Loucy (cell line): ENCODE measurements at regions not wholly inside any gene's neighbourhood (a gene's known extent, or its start where the extent isn't known, plus 50 kb on each side); places are given as distances from the start of the nearest gene placed in this dataset.

Source experiments
- H2AFZ ChIP-seq: fragments of 200-600 bp; sonication (generic); 2 replicates; pipeline ENCODE4 v1.6.0; 2016; ENCODE audit warnings: antibody characterized with exemption, mild to moderate bottlenecking, low read length, moderate library complexity
- H3F3A ChIP-seq: fragments of 200-600 bp; 2 replicates; pipeline ENCODE4 v1.6.0; 2016; ENCODE audit warnings: antibody characterized with exemption, low read depth, mild to moderate bottlenecking
- H3K27me3 ChIP-seq: fragments of 200-600 bp; sonication (generic); 2 replicates; pipeline ENCODE4 v1.6.1; 2014; ENCODE audit warnings: low read length, mild to moderate bottlenecking; ENCODE audit not compliant: insufficient read depth, poor library complexity, severe bottlenecking
- H3K36me3 ChIP-seq: fragments of 200-600 bp; sonication (generic); 2 replicates; pipeline ENCODE4 v1.6.1; 2016; ENCODE audit warnings: low read length; ENCODE audit not compliant: insufficient read depth
- H3K4me1 ChIP-seq: fragments of 200-600 bp; sonication (generic); 2 replicates; pipeline ENCODE4 v1.5.1; 2014; ENCODE audit warnings: low read length, mild to moderate bottlenecking; ENCODE audit not compliant: insufficient read depth, poor library complexity, severe bottlenecking
- H3K4me2 ChIP-seq: fragments of 200-600 bp; sonication (generic); 2 replicates; pipeline ENCODE4 v1.6.0; 2014; ENCODE audit warnings: antibody characterized with exemption, low read length, low read depth, mild to moderate bottlenecking; ENCODE audit not compliant: poor library complexity, severe bottlenecking
- H3K4me3 ChIP-seq: fragments of 200-600 bp; sonication (generic); 2 replicates; pipeline ENCODE4 v1.5.1; 2014; ENCODE audit warnings: low read length, mild to moderate bottlenecking, mixed read lengths; ENCODE audit not compliant: poor library complexity, severe bottlenecking
- H3K79me2 ChIP-seq: fragments of 200-600 bp; sonication (generic); 2 replicates; pipeline ENCODE4 v1.6.1; 2014; ENCODE audit warnings: low read length; ENCODE audit not compliant: insufficient read depth
- H3K9ac ChIP-seq: fragments of 200-600 bp; sonication (generic); 2 replicates; pipeline ENCODE4 v1.6.0; 2014; ENCODE audit warnings: mild to moderate bottlenecking, low read depth, low read length, moderate library complexity; ENCODE audit not compliant: poor library complexity, severe bottlenecking
- H3K9me2 ChIP-seq: fragments of 200-600 bp; sonication (generic); replicated peaks from 2 replicates; pipeline ENCODE4 v1.6.1; 2016; ENCODE audit warnings: low read depth, low read length, mixed read lengths
- H3K9me3 ChIP-seq: fragments of 200-600 bp; sonication (generic); 2 replicates; pipeline ENCODE4 v1.6.1; 2014; ENCODE audit warnings: mild to moderate bottlenecking, antibody characterized with exemption, low read length, low read depth; ENCODE audit not compliant: insufficient read depth
- H4K20me1 ChIP-seq: fragments of 200-600 bp; sonication (generic); 2 replicates; pipeline ENCODE4 v1.6.0; 2014; ENCODE audit warnings: antibody characterized with exemption, low read length, mild to moderate bottlenecking; ENCODE audit not compliant: insufficient read depth, poor library complexity, severe bottlenecking
- CTCF ChIP-seq: fragments of 200-600 bp; sonication (generic); conservative IDR thresholded peaks from 2 replicates; pipeline ENCODE4 v1.5.1; 2014; ENCODE audit warnings: mild to moderate bottlenecking, antibody characterized with exemption, low read length
- EZH2phosphoT487 ChIP-seq: fragments of 200-600 bp; IDR thresholded peaks from 2 replicates; pipeline ENCODE4 v1.6.1; 2018; ENCODE audit warnings: antibody characterized with exemption, mild to moderate bottlenecking, moderate library complexity, borderline replicate concordance

GRCh38 chr12:126989532-126989931 is 1277.4 kb upstream of the TMEM132C start:
- H3K79me2 ChIP-seq, result no peaks in the 10 kb centered on the region
- no peak overlapping the region for H3K4me3 ChIP-seq
- no peaks in the 10 kb centered on the region for H3K4me1 ChIP-seq
- no peaks in the 10 kb centered on the region for H4K20me1 ChIP-seq
- no peak overlapping the region for H3K9ac ChIP-seq
- H3K9me3 ChIP-seq, result peaks cover 6% of the 10 kb centered on the region; the same call in 1 of the 2 replicates
- TF ChIP-seq CTCF, result no peak
- TF ChIP-seq EZH2phosphoT487, result no peak
- no peak overlapping the region for H2AFZ ChIP-seq
- H3K4me2 ChIP-seq, result no peak overlapping the region
- no peaks in the 10 kb centered on the region for H3F3A ChIP-seq
- no peaks in the 10 kb centered on the region for H3K9me2 ChIP-seq
- no peaks in the 10 kb centered on the region for H3K36me3 ChIP-seq
- H3K27me3 ChIP-seq, result no peaks in the 10 kb centered on the region

GRCh38 chr12:126993898-126994297 is 1273.1 kb upstream of the TMEM132C start:
- no peaks in the 10 kb centered on the region for H3K27me3 ChIP-seq
- no peak overlapping the region for H3K4me2 ChIP-seq
- no peaks in the 10 kb centered on the region for H3K4me1 ChIP-seq
- H3K79me2 ChIP-seq, result no peaks in the 10 kb centered on the region
- H3K36me3 ChIP-seq, result no peaks in the 10 kb centered on the region
- no peak overlapping the region for H3K4me3 ChIP-seq
- H3K9me2 ChIP-seq, result no peaks in the 10 kb centered on the region
- TF ChIP-seq EZH2phosphoT487, result no peak
- no peak for TF ChIP-seq CTCF
- no peak overlapping the region for H2AFZ ChIP-seq
- no peaks in the 10 kb centered on the region for H3F3A ChIP-seq
- no peaks in the 10 kb centered on the region; the same call in 1 of the 2 replicates for H3K9me3 ChIP-seq
- H4K20me1 ChIP-seq, result no peaks in the 10 kb centered on the region
- no peak overlapping the region for H3K9ac ChIP-seq

- Histone ChIP-seq H3K4me1 (no peaks in the 10 kb centered on the region), H3K27me3 (no peaks in the 10 kb centered on the region), H3K9me2 (no peaks in the 10 kb centered on the region), H3K36me3 (no peaks in the 10 kb centered on the region), H3K9me3 (no peaks in the 10 kb centered on the region; the same call in 1 of the 2 replicates), H2AFZ (no peak overlapping the region), H3K4me3 (no peak overlapping the region), H3K9ac (no peak overlapping the region), H3F3A (no peaks in the 10 kb centered on the region), H3K79me2 (no peaks in the 10 kb centered on the region), H4K20me1 (no peaks in the 10 kb centered on the region), H3K4me2 (no peak overlapping the region)
- TF ChIP-seq EZH2phosphoT487 (no peak), CTCF (no peak)
These were observed 1272.4 kb upstream of the TMEM132C start for GRCh38 chr12:126994599-126994998.
